MM.1S (cell line): ENCODE measurements at regions not wholly inside any gene's neighbourhood (a gene's known extent, or its start where the extent isn't known, plus 50 kb on each side); places are given as distances from the start of the nearest gene placed in this dataset.

Experiments
- EZH2 ChIP-seq: fragments of 300-600 bp; sonication (generic); optimal IDR thresholded peaks from 2 replicates; pipeline ENCODE3; 2017; ENCODE audit warnings: low read depth, mild to moderate bottlenecking, antibody characterized with exemption, low read length, mixed read lengths
- EZH2phosphoT487 ChIP-seq: fragments of 300-600 bp; sonication (generic); IDR thresholded peaks from 2 replicates; pipeline ENCODE4 v1.6.1; 2018; ENCODE audit warnings: antibody characterized with exemption, low read length
- TF ChIP-seq, protein P1 (sequence below): fragments of 300-600 bp; sonication (generic); IDR thresholded peaks from 2 replicates; pipeline ENCODE4 v1.5.1; 2016; ENCODE audit warnings: antibody characterized with exemption, low read length, mixed read lengths

DNA sequence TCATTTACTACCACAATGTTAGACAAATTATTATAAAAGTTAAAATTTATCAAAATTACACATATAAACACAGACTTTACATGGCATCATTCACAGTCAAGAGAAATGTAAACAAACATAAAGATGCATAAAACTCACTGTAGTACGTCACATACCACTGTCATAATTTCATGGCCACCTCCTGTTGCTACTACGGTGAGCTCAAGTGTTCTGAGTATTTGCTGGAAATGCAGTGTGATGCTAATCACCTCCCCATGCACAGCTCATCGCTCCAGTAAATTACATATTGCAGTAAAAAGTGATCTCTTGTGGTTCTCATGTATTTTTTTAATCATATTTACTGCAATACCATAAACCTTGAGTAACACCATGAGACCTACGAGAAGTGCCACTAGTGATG lies 247.7 kb upstream of the SFSWAP start:
- TF ChIP-seq EZH2 (no peak), EZH2phosphoT487 (no peak)
- TF ChIP-seq, protein P1, sequence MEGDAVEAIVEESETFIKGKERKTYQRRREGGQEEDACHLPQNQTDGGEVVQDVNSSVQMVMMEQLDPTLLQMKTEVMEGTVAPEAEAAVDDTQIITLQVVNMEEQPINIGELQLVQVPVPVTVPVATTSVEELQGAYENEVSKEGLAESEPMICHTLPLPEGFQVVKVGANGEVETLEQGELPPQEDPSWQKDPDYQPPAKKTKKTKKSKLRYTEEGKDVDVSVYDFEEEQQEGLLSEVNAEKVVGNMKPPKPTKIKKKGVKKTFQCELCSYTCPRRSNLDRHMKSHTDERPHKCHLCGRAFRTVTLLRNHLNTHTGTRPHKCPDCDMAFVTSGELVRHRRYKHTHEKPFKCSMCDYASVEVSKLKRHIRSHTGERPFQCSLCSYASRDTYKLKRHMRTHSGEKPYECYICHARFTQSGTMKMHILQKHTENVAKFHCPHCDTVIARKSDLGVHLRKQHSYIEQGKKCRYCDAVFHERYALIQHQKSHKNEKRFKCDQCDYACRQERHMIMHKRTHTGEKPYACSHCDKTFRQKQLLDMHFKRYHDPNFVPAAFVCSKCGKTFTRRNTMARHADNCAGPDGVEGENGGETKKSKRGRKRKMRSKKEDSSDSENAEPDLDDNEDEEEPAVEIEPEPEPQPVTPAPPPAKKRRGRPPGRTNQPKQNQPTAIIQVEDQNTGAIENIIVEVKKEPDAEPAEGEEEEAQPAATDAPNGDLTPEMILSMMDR: no peak
